GM12891 (cell line): ENCODE measurements at regions not wholly inside any gene's neighbourhood (a gene's known extent, or its start where the extent isn't known, plus 50 kb on each side); places are given as distances from the start of the nearest gene placed in this dataset.

Source experiments
- POLR2AphosphoS5 ChIP-seq: IDR thresholded peaks from 2 replicates; pipeline ENCODE4 v1.6.1; 2011; ENCODE audit warnings: low read depth, low read length, control low read depth
- TAF1 ChIP-seq: IDR thresholded peaks from 2 replicates; pipeline ENCODE4 v1.6.1; 2011; ENCODE audit warnings: low read depth, low read length, control low read depth

- no peak for TF ChIP-seq POLR2AphosphoS5
- TF ChIP-seq TAF1, result no peak
Measured at GRCh38 chr5:33275391-33275790, 165.4 kb upstream of the TARS1 start.
